Brain microvascular endothelial cell (primary cell): ENCODE measurements at regions not wholly inside any gene's neighbourhood (a gene's known extent, or its start where the extent isn't known, plus 50 kb on each side); places are given as distances from the start of the nearest gene placed in this dataset.

ENCODE experiments used
- DNase-seq: peaks from one replicate; pipeline ENCODE4 v3.0.0-alpha.2; 2020
- H3K27ac ChIP-seq: fragments of 250-450 bp; sonication (Bioruptor Pico); 2 replicates; pipeline ENCODE4 v1.5.1; 2020; ENCODE audit warnings: mild to moderate bottlenecking, moderate library complexity
- H3K27me3 ChIP-seq: fragments of 250-450 bp; sonication (Bioruptor Pico); replicated peaks from 2 replicates; pipeline ENCODE4 v1.5.1; 2020; ENCODE audit warnings: mild to moderate bottlenecking
- H3K36me3 ChIP-seq: fragments of 250-450 bp; sonication (Bioruptor Pico); replicated peaks from 2 replicates; pipeline ENCODE4 v1.5.1; 2020; ENCODE audit warnings: mild to moderate bottlenecking
- H3K4me3 ChIP-seq: 2 replicates; pipeline ENCODE4 v1.5.1; 2011; ENCODE audit warnings: low read depth, mild to moderate bottlenecking, control low read depth, low read length, moderate library complexity
- in situ Hi-C: cut with HindIII; loops from 2 replicates; pipeline ENCODE4 v1.10.0; 2017; ENCODE audit warnings: low sequenced_read_pairs, low pct_ligation_motif_present
- TF ChIP-seq, protein P1 (sequence below): IDR thresholded peaks from 2 replicates; pipeline ENCODE4 v1.5.1; 2011; ENCODE audit warnings: low read depth, mild to moderate bottlenecking, moderate library complexity, low read length, control low read depth, inconsistent platforms; ENCODE audit errors: missing control alignments

DNA sequence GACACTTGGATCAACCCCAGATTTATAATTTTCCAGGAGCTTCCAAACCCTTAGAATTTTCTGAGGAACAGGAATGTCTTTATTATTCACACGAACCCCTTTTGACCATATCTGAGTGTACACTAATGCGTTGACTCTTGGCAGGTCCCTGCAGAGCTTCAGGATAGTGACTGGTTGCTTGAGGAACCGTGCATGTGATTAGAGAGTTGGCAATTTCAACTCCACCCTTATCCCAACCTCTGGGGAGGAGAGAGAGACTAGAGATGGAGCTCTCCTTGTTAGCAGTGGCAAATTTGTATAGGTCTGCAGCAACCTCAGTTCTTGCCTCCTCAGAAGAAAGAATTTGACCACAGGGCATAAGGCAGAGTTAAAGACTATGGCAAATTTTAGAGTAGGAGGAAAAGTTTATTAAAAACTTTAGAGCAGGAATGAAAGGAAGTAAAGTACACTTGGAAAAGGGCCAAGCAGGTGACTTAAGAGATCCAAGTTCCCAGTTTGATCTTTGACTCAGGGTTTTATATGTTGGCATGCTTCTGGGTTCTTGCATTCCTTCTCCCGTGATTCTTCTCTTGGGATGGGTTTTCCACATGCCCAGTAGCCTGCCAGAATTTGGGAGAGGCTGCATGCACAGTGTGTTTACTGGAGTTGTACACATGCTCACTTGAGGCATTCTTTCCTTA, 93.8 kb upstream of the ETV3 start:
- DNase-seq, result no peak
- Histone ChIP-seq H3K27me3 (no peaks in the 10 kb centered on the region), H3K36me3 (no peaks in the 10 kb centered on the region), H3K27ac (no peak overlapping the region), H3K4me3 (no peak overlapping the region)
- TF ChIP-seq, protein P1, sequence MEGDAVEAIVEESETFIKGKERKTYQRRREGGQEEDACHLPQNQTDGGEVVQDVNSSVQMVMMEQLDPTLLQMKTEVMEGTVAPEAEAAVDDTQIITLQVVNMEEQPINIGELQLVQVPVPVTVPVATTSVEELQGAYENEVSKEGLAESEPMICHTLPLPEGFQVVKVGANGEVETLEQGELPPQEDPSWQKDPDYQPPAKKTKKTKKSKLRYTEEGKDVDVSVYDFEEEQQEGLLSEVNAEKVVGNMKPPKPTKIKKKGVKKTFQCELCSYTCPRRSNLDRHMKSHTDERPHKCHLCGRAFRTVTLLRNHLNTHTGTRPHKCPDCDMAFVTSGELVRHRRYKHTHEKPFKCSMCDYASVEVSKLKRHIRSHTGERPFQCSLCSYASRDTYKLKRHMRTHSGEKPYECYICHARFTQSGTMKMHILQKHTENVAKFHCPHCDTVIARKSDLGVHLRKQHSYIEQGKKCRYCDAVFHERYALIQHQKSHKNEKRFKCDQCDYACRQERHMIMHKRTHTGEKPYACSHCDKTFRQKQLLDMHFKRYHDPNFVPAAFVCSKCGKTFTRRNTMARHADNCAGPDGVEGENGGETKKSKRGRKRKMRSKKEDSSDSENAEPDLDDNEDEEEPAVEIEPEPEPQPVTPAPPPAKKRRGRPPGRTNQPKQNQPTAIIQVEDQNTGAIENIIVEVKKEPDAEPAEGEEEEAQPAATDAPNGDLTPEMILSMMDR, result no peak
- in situ Hi-C loops, result no loop called here

DNA sequence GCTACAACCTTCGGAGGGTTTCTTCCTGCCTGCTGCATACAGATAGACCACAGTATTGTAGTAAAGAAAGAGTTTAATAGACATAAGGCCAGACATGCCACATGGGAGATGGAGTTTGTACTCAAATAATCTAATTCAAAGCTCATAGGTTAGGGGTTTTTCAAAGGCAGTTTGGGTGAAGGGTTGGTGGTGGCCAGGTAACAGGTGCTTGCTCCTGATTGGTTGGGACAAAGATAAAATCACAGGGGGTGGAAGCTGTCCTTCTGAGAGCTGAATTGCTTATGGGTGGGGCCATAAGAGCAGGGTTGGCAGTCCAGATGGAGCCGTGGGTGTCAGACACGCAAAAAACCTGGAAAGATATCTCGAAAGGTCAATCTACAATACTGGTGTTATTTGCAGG, 92.3 kb upstream of the ETV3 start:
- no peak overlapping the region for H3K4me3 ChIP-seq
- H3K27me3 ChIP-seq, result no peaks in the 10 kb centered on the region
- in situ Hi-C loops, result no loop called here
- TF ChIP-seq, protein P1, result no peak
- no peak for DNase-seq
- no peak overlapping the region for H3K27ac ChIP-seq
- no peaks in the 10 kb centered on the region for H3K36me3 ChIP-seq

DNA sequence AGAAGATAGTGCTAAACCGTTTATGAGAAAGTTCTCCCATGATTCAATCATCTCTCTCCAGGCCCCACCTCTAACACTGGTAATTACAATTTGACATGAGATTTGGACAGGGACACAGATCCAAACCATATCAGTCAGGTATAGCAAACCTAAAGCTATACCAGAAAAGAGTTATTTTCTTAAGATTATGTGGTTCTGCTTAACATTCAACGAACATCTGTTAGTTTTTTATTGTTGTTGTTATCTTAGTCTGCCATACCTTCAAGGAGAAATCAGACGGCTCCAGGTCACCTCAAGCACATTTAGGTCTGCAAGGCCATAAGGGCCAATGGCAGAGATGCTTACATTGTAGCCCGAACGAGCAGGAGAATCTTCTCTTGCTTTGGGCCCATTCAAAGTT, 89.5 kb upstream of the ETV3 start:
- in situ Hi-C loops, result no loop called here
- Histone ChIP-seq H3K27me3 (no peaks in the 10 kb centered on the region), H3K36me3 (no peaks in the 10 kb centered on the region), H3K4me3 (no peak overlapping the region), H3K27ac (no peak overlapping the region)
- TF ChIP-seq, protein P1, result no peak
- DNase-seq, result no peak

GRCh38 chr1:157226739-157227138, 88.5 kb upstream of the ETV3 start:
- H3K4me3 ChIP-seq, result no peak overlapping the region
- TF ChIP-seq, protein P1, result no peak
- no peak for DNase-seq
- no peaks in the 10 kb centered on the region for H3K36me3 ChIP-seq
- no peaks in the 10 kb centered on the region for H3K27me3 ChIP-seq
- H3K27ac ChIP-seq, result no peak overlapping the region
- in situ Hi-C loops, result no loop called here

- Histone ChIP-seq H3K27ac (no peak overlapping the region), H3K36me3 (no peaks in the 10 kb centered on the region), H3K4me3 (no peak overlapping the region), H3K27me3 (no peaks in the 10 kb centered on the region)
- TF ChIP-seq, protein P1, result no peak
- in situ Hi-C loops, result no loop called here
- DNase-seq, result no peak
Measured at GRCh38 chr1:157219600-157219999, 81.4 kb upstream of the ETV3 start.

- Histone ChIP-seq H3K36me3 (no peaks in the 10 kb centered on the region), H3K27ac (no peak overlapping the region), H3K4me3 (no peak overlapping the region), H3K27me3 (no peaks in the 10 kb centered on the region)
- in situ Hi-C loops, result no loop called here
- TF ChIP-seq, protein P1, result no peak
- DNase-seq, result no peak
Measured at GRCh38 chr1:157219182-157219581, 81.0 kb upstream of the ETV3 start.
